K562 (cell line): ENCODE measurements at regions not wholly inside any gene's neighbourhood (a gene's known extent, or its start where the extent isn't known, plus 50 kb on each side); places are given as distances from the start of the nearest gene placed in this dataset.
"Not testable (repeated sequence)": the region's sequence is repeated elsewhere in the genome, so short reads cannot be mapped to it uniquely, and the experiment has no call there.

Experiments
- ATAC-seq: fragments of 200-7000 bp; cut with Tn5 transposase; 3 replicates; pipeline ENCODE4 v1.9.1; 2020; ENCODE audit warnings: moderate library complexity
- BruUV-seq: library from RNA; stranded (reverse); fragments of 400-500 nt; replicated peaks from 2 replicates; lab custom pipeline; 2021; lab: Mats Ljungman, UMichigan
- CTCF ChIA-PET: fragments of 300-600 bp; formaldehyde crosslinking; extraction: SDS; loops from one replicate; lab custom pipeline; 2021; ENCODE audit warnings: low intra/inter-chr PET ratio; lab: Yijun Ruan, JAX
- POLR2A ChIA-PET: fragments of 300-600, 350-650 bp; sonication (Branson Sonifier 250); formaldehyde crosslinking; extraction: SDS; loops from one replicate; lab custom pipeline; 2021; ENCODE audit warnings: antibody characterized with exemption, inconsistent platforms; lab: Yijun Ruan, JAX
- DNase-seq, 4 experiments: peaks; one replicate each; pipeline versions ENCODE4 v3.0.0 to v3.0.0-alpha.2; 2011 to 2018; ENCODE audit warnings: low spot score in 3 of 4, mixed read lengths in 3 of 4; ENCODE audit errors: extremely low read depth in 1 of 4
- FAIRE-seq: peaks from 2 replicates; lab custom pipeline; 2011; peaks lifted over from hg19 to GRCh38; lab: Jason Lieb, UNC
- H2AFZ ChIP-seq: 2 replicates; pipeline ENCODE4 v1.6.0; 2011; ENCODE audit warnings: low read depth, low read length, control low read depth, inconsistent platforms
- H3K27ac ChIP-seq: fragments of 200-600 bp; 3 replicates; pipeline ENCODE4 v1.8.0; 2011; ENCODE audit warnings: low read depth, mild to moderate bottlenecking, control low read depth, inconsistent platforms, low read length, moderate library complexity, mixed read lengths; ENCODE audit errors: extremely low read depth
- H3K27me3 ChIP-seq, 2 experiments: fragments of 300-600 bp in 1 of 2; 2 replicates in 1 of 2; 3 replicates in 1 of 2; pipeline versions ENCODE4 v1.6.0 to v1.8.0; 2011; ENCODE audit warnings: inconsistent platforms in 2 of 2, low read length in 2 of 2, mild to moderate bottlenecking in 1 of 2, mixed read lengths in 1 of 2, moderate library complexity in 1 of 2; ENCODE audit not compliant: control insufficient read depth in 2 of 2, insufficient read depth in 2 of 2
- H3K36me3 ChIP-seq: fragments of 300-600 bp; 3 replicates; pipeline ENCODE4 v1.8.0; 2011; ENCODE audit warnings: mild to moderate bottlenecking, low read length, inconsistent platforms; ENCODE audit not compliant: control insufficient read depth, insufficient read depth
- H3K4me1 ChIP-seq, 2 experiments: fragments of 200-600 bp in 1 of 2; replicated peaks in 1 of 2; 2 replicates in 1 of 2; 3 replicates in 1 of 2; pipeline versions ENCODE4 v1.5.1 to v1.8.0; 2011; ENCODE audit warnings: inconsistent platforms in 2 of 2, low read length in 2 of 2, mild to moderate bottlenecking in 1 of 2, mixed read lengths in 1 of 2, moderate library complexity in 1 of 2; ENCODE audit not compliant: control insufficient read depth in 2 of 2, insufficient read depth in 2 of 2
- H3K4me2 ChIP-seq: 2 replicates; pipeline ENCODE4 v1.6.1; 2011; ENCODE audit warnings: low read length, control low read depth, inconsistent platforms, mixed read lengths; ENCODE audit not compliant: insufficient read depth
- H3K4me3 ChIP-seq: fragments of 200-600 bp; sonication (generic), shearing (Covaris generic); 2 replicates; pipeline ENCODE4 v1.5.1; 2016; ENCODE audit warnings: control low read depth, inconsistent platforms
- H3K79me2 ChIP-seq: fragments of 200-600 bp; 3 replicates; pipeline ENCODE4 v1.8.0; 2011; ENCODE audit warnings: low read length, inconsistent platforms; ENCODE audit not compliant: control insufficient read depth, insufficient read depth
- H3K9ac ChIP-seq, 2 experiments: 2 replicates each; pipeline versions ENCODE4 v1.6.0 to v1.6.1; 2011; ENCODE audit warnings: low read depth in 2 of 2, low read length in 2 of 2, control low read depth in 1 of 2, inconsistent platforms in 1 of 2, mild to moderate bottlenecking in 1 of 2, mixed read lengths in 1 of 2; ENCODE audit not compliant: insufficient read depth in 1 of 2
- H3K9me1 ChIP-seq: one replicate; pipeline ENCODE4 v1.6.0; 2011; ENCODE audit warnings: inconsistent platforms, mild to moderate bottlenecking, low read length, moderate library complexity; ENCODE audit not compliant: control insufficient read depth, insufficient read depth
- H3K9me3 ChIP-seq: replicated peaks from 2 replicates; pipeline ENCODE4 v1.5.1; 2011; ENCODE audit warnings: low read depth, low read length, inconsistent platforms; ENCODE audit not compliant: control insufficient read depth, insufficient read depth
- H4K20me1 ChIP-seq: replicated peaks from 2 replicates; pipeline ENCODE4 v1.6.1; 2011; ENCODE audit warnings: low read length, inconsistent platforms, mixed read lengths; ENCODE audit not compliant: control insufficient read depth, insufficient read depth
- CBFA2T2 ChIP-seq: fragments of 450-650 bp; conservative IDR thresholded peaks from 2 replicates; pipeline ENCODE4 v1.6.1; 2017; ENCODE audit warnings: mild to moderate bottlenecking
- RBM25 ChIP-seq: fragments of 200-400 bp; formaldehyde crosslinking; IDR thresholded peaks from 2 replicates; pipeline ENCODE4 v1.6.1; 2018; ENCODE audit warnings: low read length, low read depth, moderate library complexity; ENCODE audit not compliant: severe bottlenecking
- ZNF146 ChIP-seq: IDR thresholded peaks from one replicate; pipeline ENCODE4 v1.6.1; 2018; ENCODE audit warnings: missing compliant biosample characterization; ENCODE audit not compliant: unreplicated experiment
- WGBS: fragments of 100-300 bp; shearing (Covaris generic); methylation state at CpG from one replicate; pipeline ENCODE4 v1.1.6; 2016; ENCODE audit warnings: low coverage, mixed read lengths; ENCODE audit not compliant: insufficient coverage; ENCODE audit errors: missing lambda C conversion rate; 5-methylcytosine and 5-hydroxymethylcytosine counted together
- in situ Hi-C: fragments of 300-500 bp; cut with MboI; formaldehyde crosslinking; loops from 4 replicates; pipeline ENCODE4 v1.15.0; 2018; ENCODE audit warnings: inconsistent platforms, mixed read lengths
- intact Hi-C: fragments of 100-400 bp; cut with micrococcal nuclease; formaldehyde crosslinking; loops from 2 replicates; pipeline ENCODE4 v1.14.2; 2022

DNA sequence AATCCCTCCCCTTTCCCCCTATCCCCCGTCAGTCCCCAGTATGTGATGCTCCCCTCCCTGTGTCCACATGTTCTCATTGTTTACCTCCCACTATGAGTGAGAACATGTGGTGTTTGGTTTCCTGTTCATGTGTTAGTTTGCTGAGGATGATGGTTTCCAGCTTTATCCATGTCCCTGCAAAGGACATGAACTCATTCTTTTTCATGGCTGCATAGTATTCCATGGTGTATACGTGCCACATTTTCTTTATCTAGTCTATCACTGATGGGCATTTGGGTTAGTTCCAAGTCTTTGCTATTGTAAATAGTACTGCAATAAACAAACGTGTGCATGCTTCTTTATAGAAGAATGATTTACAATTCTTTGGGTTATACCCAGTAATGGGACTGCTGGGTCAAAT lies 165.6 kb upstream of the TENM4 start:
- WGBS: 10% methylated on average over 3 of the region's 3 CpGs
- FAIRE-seq, H3K79me2 ChIP-seq, H3K4me1 ChIP-seq, H3K9me1 ChIP-seq, H3K4me3 ChIP-seq, POLR2A ChIA-PET, H3K9ac ChIP-seq, H3K27me3 ChIP-seq, CTCF ChIA-PET, H2AFZ ChIP-seq, H4K20me1 ChIP-seq, H3K27ac ChIP-seq, BruUV-seq, in situ Hi-C loops, ATAC-seq, H3K4me2 ChIP-seq, H3K9me3 ChIP-seq, H3K36me3 ChIP-seq, DNase-seq, intact Hi-C loops: not testable (repeated sequence)
- TF ChIP-seq RBM25 (peak; percentile 18), ZNF146 (CRISPR knock-in tag) (peak; percentile 84)

GRCh38 chr11:79600711-79601110 lies 159.9 kb upstream of the TENM4 start:
- no peaks in the 10 kb centered on the region for H3K9me3 ChIP-seq
- H3K4me2 ChIP-seq: no peak overlapping the region
- H3K36me3 ChIP-seq: no peaks in the 10 kb centered on the region
- no peak for TF ChIP-seq CBFA2T2
- ATAC-seq (no peak), FAIRE-seq (no peak), DNase-seq (no peak)
- in situ Hi-C loops: no loop called here
- no TSS peak for BruUV-seq
- intact Hi-C loops: no loop called here
- no peak overlapping the region for H3K9ac ChIP-seq
- ChIA-PET POLR2A (no interaction called here), CTCF (no interaction called here)
- H3K9me1 ChIP-seq: no peaks in the 10 kb centered on the region
- no peak overlapping the region for H2AFZ ChIP-seq
- no peak overlapping the region for H3K4me3 ChIP-seq
- WGBS: 0% methylated on average over 12 of the region's 12 CpGs
- H3K27me3 ChIP-seq: no peaks in the 10 kb centered on the region
- H3K4me1 ChIP-seq: no peaks in the 10 kb centered on the region
- no peaks in the 10 kb centered on the region for H4K20me1 ChIP-seq
- H3K27ac ChIP-seq: no peak overlapping the region
- H3K79me2 ChIP-seq: no peaks in the 10 kb centered on the region
